B cell (primary cell): ENCODE measurements at regions not wholly inside any gene's neighbourhood (a gene's known extent, or its start where the extent isn't known, plus 50 kb on each side); places are given as distances from the start of the nearest gene placed in this dataset.

Experiments
- ATAC-seq: fragments of 200-7000 bp; cut with Tn5 transposase; one replicate; pipeline ENCODE4 v1.10.0; 2021; ENCODE audit warnings: low read depth, mild to moderate bottlenecking, moderate number of reproducible peaks, moderate library complexity
- CTCF ChIA-PET: fragments of 350-600 bp; sonication (Branson Sonifier 250); formaldehyde crosslinking; loops from one replicate; lab custom pipeline; 2021; ENCODE audit warnings: antibody characterized with exemption, inconsistent platforms; lab: Charles Lee
- POLR2A ChIA-PET: fragments of 350-600 bp; sonication (Branson Sonifier 250); formaldehyde crosslinking; loops from one replicate; lab custom pipeline; 2021; ENCODE audit warnings: antibody characterized with exemption; lab: Charles Lee
- DNase-seq: peaks from one replicate; pipeline ENCODE4 v3.0.0; 2013
- H2AFZ ChIP-seq: 2 replicates; pipeline ENCODE4 v1.6.1; 2012; ENCODE audit warnings: mild to moderate bottlenecking, low read depth, low read length; ENCODE audit not compliant: insufficient read depth, poor library complexity, severe bottlenecking
- H3K27ac ChIP-seq, 2 donors: 1 replicate in 1 of 2; 2 replicates in 1 of 2; pipeline ENCODE4 v1.5.1; 2012 to 2013; ENCODE audit warnings: low read length in 2 of 2, mild to moderate bottlenecking in 2 of 2, moderate library complexity in 1 of 2
- H3K27me3 ChIP-seq, 4 experiments: fragments of 200-600 bp in 1 of 4; sonication (generic) in 1 of 4; replicated peaks in 1 of 4; 1 replicate in 2 of 4; 2 replicates in 2 of 4; pipeline versions ENCODE4 v1.6.1 to v1.7.0; 2013 to 2016; ENCODE audit warnings: low read length in 3 of 4, mild to moderate bottlenecking in 2 of 4, mixed read lengths in 1 of 4, moderate library complexity in 1 of 4; ENCODE audit not compliant: insufficient read depth in 4 of 4, control insufficient read depth in 3 of 4; ENCODE audit errors: control extremely low read depth in 1 of 4
- H3K36me3 ChIP-seq, 2 experiments: replicated peaks in 1 of 2; 1 replicate in 1 of 2; 2 replicates in 1 of 2; pipeline versions ENCODE4 v1.6.1 to v1.7.1; 2013; ENCODE audit warnings: low read length in 1 of 2; ENCODE audit not compliant: insufficient read depth in 2 of 2, control insufficient read depth in 1 of 2; ENCODE audit errors: control extremely low read depth in 1 of 2, extremely low read depth in 1 of 2
- H3K4me1 ChIP-seq, 2 donors: fragments of 200-600 bp in 1 of 2; sonication (generic) in 1 of 2; 1 replicate in 1 of 2; 2 replicates in 1 of 2; pipeline versions ENCODE4 v1.5.1 to v1.6.1; 2013 to 2017; ENCODE audit warnings: low read length in 2 of 2; ENCODE audit not compliant: control insufficient read depth in 2 of 2, insufficient read depth in 2 of 2
- H3K4me2 ChIP-seq: replicated peaks from 2 replicates; pipeline ENCODE3; 2012; ENCODE audit warnings: mild to moderate bottlenecking, low read depth, low read length; ENCODE audit not compliant: poor library complexity, severe bottlenecking
- H3K4me3 ChIP-seq, 5 experiments: fragments of 200-600 bp in 1 of 5; sonication (generic) in 1 of 5; 1 replicate in 3 of 5; 2 replicates in 2 of 5; pipeline versions ENCODE4 v1.5.1 to v1.7.0; 2011 to 2016; ENCODE audit warnings: low read length in 4 of 5, mild to moderate bottlenecking in 4 of 5, low read depth in 2 of 5, control low read depth in 1 of 5, moderate library complexity in 1 of 5; ENCODE audit not compliant: insufficient read depth in 1 of 5; ENCODE audit errors: control extremely low read depth in 1 of 5, extremely low read depth in 1 of 5
- H3K79me2 ChIP-seq: fragments of 200-600 bp; sonication (generic); one replicate; pipeline ENCODE4 v1.6.0; 2016; ENCODE audit warnings: low read length; ENCODE audit not compliant: control insufficient read depth, insufficient read depth
- H3K9ac ChIP-seq: fragments of 200-600 bp; sonication (generic); 2 replicates; pipeline ENCODE4 v1.6.1; 2017; ENCODE audit warnings: mild to moderate bottlenecking, low read length, moderate library complexity
- H3K9me3 ChIP-seq, 3 donors: one replicate each; pipeline versions ENCODE4 v1.6.1 to v1.7.1; 2013; ENCODE audit warnings: low read length in 2 of 3; ENCODE audit not compliant: control insufficient read depth in 2 of 3, insufficient read depth in 1 of 3; ENCODE audit errors: control extremely low read depth in 1 of 3
- H4K20me1 ChIP-seq: 2 replicates; pipeline ENCODE4 v1.6.0; 2012; ENCODE audit warnings: mild to moderate bottlenecking, low read length; ENCODE audit not compliant: insufficient read depth, control insufficient read depth, poor library complexity, severe bottlenecking
- H3K27ac Mint-ChIP-seq: one replicate; pipeline ENCODE4 v1.8.0; 2021; ENCODE audit warnings: mixed read lengths
- H3K27me3 Mint-ChIP-seq: one replicate; pipeline ENCODE4 v1.8.0; 2021; ENCODE audit warnings: mixed read lengths
- H3K4me1 Mint-ChIP-seq: one replicate; pipeline ENCODE4 v1.8.0; 2021; ENCODE audit warnings: mixed read lengths
- H3K4me3 Mint-ChIP-seq: one replicate; pipeline ENCODE4 v1.8.0; 2021; ENCODE audit warnings: mixed read lengths
- H3K9me3 Mint-ChIP-seq: one replicate; pipeline ENCODE4 v1.8.0; 2022; ENCODE audit warnings: mixed read lengths; ENCODE audit not compliant: insufficient read depth
- CTCF ChIP-seq: fragments of 200-600 bp; IDR thresholded peaks from one replicate; pipeline ENCODE4 v1.8.0; 2022; ENCODE audit warnings: antibody characterized with exemption, mild to moderate bottlenecking
- EZH2 ChIP-seq: IDR thresholded peaks from 2 replicates; pipeline ENCODE4 v1.6.1; 2012; ENCODE audit warnings: borderline replicate concordance, low read depth, mild to moderate bottlenecking, moderate library complexity, low read length; ENCODE audit not compliant: insufficient read depth, poor library complexity, severe bottlenecking
- WGBS: methylation state at CpG from one replicate; pipeline ENCODE4 v1.1.5; 2013; ENCODE audit warnings: missing lambda C conversion rate; ENCODE audit not compliant: insufficient coverage; 5-methylcytosine and 5-hydroxymethylcytosine counted together
- intact Hi-C: fragments of 100-400 bp; cut with micrococcal nuclease; formaldehyde crosslinking; loops from one replicate; pipeline ENCODE4 v1.10.0; 2022

GRCh38 chr1:172760121-172760520, 101.2 kb downstream of the FASLG start:
- Mint-ChIP-seq H3K4me1 (peaks cover 31% of the 10 kb centered on the region), H3K4me3 (no peak overlapping the region), H3K9me3 (no peaks in the 10 kb centered on the region), H3K27ac (no peak overlapping the region), H3K27me3 (peaks cover 14% of the 10 kb centered on the region)
- DNase-seq (no peak), ATAC-seq (no peak)
- POLR2A ChIA-PET: no interaction called here
- no peaks in the 10 kb centered on the region for H3K9me3 ChIP-seq
- CTCF ChIA-PET: no interaction called here
- WGBS: 90% methylated on average over 2 of the region's 3 CpGs
- H3K27ac ChIP-seq: no peak overlapping the region
- TF ChIP-seq EZH2 (no peak), CTCF (no peak)
- no peak overlapping the region for H3K9ac ChIP-seq
- no peaks in the 10 kb centered on the region for H3K79me2 ChIP-seq
- peaks cover 22 to 23% of the 10 kb centered on the region in 2 donors for H3K4me1 ChIP-seq
- peaks cover 0 to 6% (median 5%) of the 10 kb centered on the region in 4 experiments for H3K27me3 ChIP-seq
- no peaks in the 10 kb centered on the region for H4K20me1 ChIP-seq
- intact Hi-C loops: loop anchor here (5.0 kb wide), 1 partner anchor 257 kb away; no protein-coding TSS in a partner anchor
- no peak overlapping the region for H2AFZ ChIP-seq
- H3K4me3 ChIP-seq: no peak overlapping the region
- no peaks in the 10 kb centered on the region for H3K36me3 ChIP-seq
- H3K4me2 ChIP-seq: no peak overlapping the region

- H2AFZ ChIP-seq: no peak overlapping the region
- peaks cover 23 to 24% of the 10 kb centered on the region in 2 donors for H3K4me1 ChIP-seq
- H3K4me3 ChIP-seq: no peak overlapping the region
- Mint-ChIP-seq H3K27me3 (peaks cover 7% of the 10 kb centered on the region), H3K9me3 (no peaks in the 10 kb centered on the region), H3K27ac (no peak overlapping the region), H3K4me1 (peaks cover 33% of the 10 kb centered on the region), H3K4me3 (no peak overlapping the region)
- WGBS: no CpG with 5 or more reads among the region's 3 CpGs
- ATAC-seq (no peak), DNase-seq (no peak)
- H3K27ac ChIP-seq: no peak overlapping the region
- intact Hi-C loops: loop anchor here (5.0 kb wide), 1 partner anchor 255 kb away; no protein-coding TSS in a partner anchor
- H3K79me2 ChIP-seq: no peaks in the 10 kb centered on the region
- H3K9ac ChIP-seq: no peak overlapping the region
- TF ChIP-seq CTCF: no peak
- no peak for TF ChIP-seq EZH2
- H3K36me3 ChIP-seq: no peaks in the 10 kb centered on the region
- peaks cover 0 to 6% (median 0%) of the 10 kb centered on the region in 4 experiments for H3K27me3 ChIP-seq
- H4K20me1 ChIP-seq: no peaks in the 10 kb centered on the region
- ChIA-PET CTCF (interaction anchor here (0.5 to 2.1 kb wide), 3 partner anchors 17 to 1253 kb away, joined by 3 to 7 read pairs (median 3); no protein-coding TSS in a partner anchor), POLR2A (interaction anchor here (0.6 kb wide), 1 partner anchor 134 kb away, joined by 3 read pairs; no protein-coding TSS in a partner anchor)
- no peak overlapping the region for H3K4me2 ChIP-seq
- no peaks in the 10 kb centered on the region for H3K9me3 ChIP-seq
Measured at GRCh38 chr1:172761581-172762486, 102.9 kb downstream of the FASLG start.
